CD4-positive, CD25-positive, alpha-beta regulatory T cell (primary cell): ENCODE measurements at regions not wholly inside any gene's neighbourhood (a gene's known extent, or its start where the extent isn't known, plus 50 kb on each side); places are given as distances from the start of the nearest gene placed in this dataset.

Experiments
- ATAC-seq, 2 donors: fragments of 150-1000 bp; cut with Tn5 transposase; one replicate each; pipeline ENCODE4 v1.10.0; 2021; ENCODE audit warnings: low read depth in 2 of 2, moderate number of reproducible peaks in 2 of 2, moderate library complexity in 1 of 2
- DNase-seq, 3 donors: peaks; one replicate each; pipeline versions ENCODE4 v3.0.0 to v3.0.0-alpha.2; 2012 to 2022; ENCODE audit warnings: mixed read lengths in 1 of 3
- H3K27ac ChIP-seq: one replicate; pipeline ENCODE4 v1.7.0; 2013; ENCODE audit warnings: mild to moderate bottlenecking, low read length; ENCODE audit not compliant: insufficient read depth, poor library complexity, severe bottlenecking
- H3K27me3 ChIP-seq: one replicate; pipeline ENCODE4 v1.7.0; 2013; ENCODE audit warnings: low read length; ENCODE audit not compliant: control insufficient read depth, insufficient read depth
- H3K36me3 ChIP-seq: one replicate; pipeline ENCODE4 v1.7.0; 2013; ENCODE audit warnings: mild to moderate bottlenecking, low read length, moderate library complexity; ENCODE audit not compliant: control insufficient read depth, insufficient read depth
- H3K4me1 ChIP-seq: 2 replicates; pipeline ENCODE4 v1.7.0; 2013; ENCODE audit warnings: mild to moderate bottlenecking, low read length; ENCODE audit not compliant: insufficient read depth, control insufficient read depth, poor library complexity, severe bottlenecking
- H3K4me3 ChIP-seq: one replicate; pipeline ENCODE4 v1.7.0; 2013; ENCODE audit warnings: low read depth, mild to moderate bottlenecking, low read length, moderate library complexity
- H3K9me3 ChIP-seq, 2 experiments: 1 replicate in 1 of 2; 2 replicates in 1 of 2; pipeline ENCODE4 v1.7.0; 2013; ENCODE audit warnings: low read length in 2 of 2, mild to moderate bottlenecking in 1 of 2, moderate library complexity in 1 of 2; ENCODE audit not compliant: control insufficient read depth in 2 of 2
- H3K27ac Mint-ChIP-seq, 3 donors: one replicate each; pipeline ENCODE4 v1.8.0; 2020 to 2022; ENCODE audit warnings: mild to moderate bottlenecking in 3 of 3, mixed read lengths in 3 of 3, moderate library complexity in 2 of 3
- H3K27me3 Mint-ChIP-seq: one replicate; pipeline ENCODE4 v1.8.0; 2022; ENCODE audit warnings: mild to moderate bottlenecking, mixed read lengths
- H3K36me3 Mint-ChIP-seq: one replicate; pipeline ENCODE4 v1.8.0; 2020; ENCODE audit warnings: mixed read lengths
- H3K4me1 Mint-ChIP-seq, 4 donors: one replicate each; pipeline ENCODE4 v1.8.0; 2020 to 2022; ENCODE audit warnings: mixed read lengths in 4 of 4, mild to moderate bottlenecking in 1 of 4
- H3K4me3 Mint-ChIP-seq, 4 donors: one replicate each; pipeline ENCODE4 v1.8.0; 2020 to 2022; ENCODE audit warnings: mild to moderate bottlenecking in 4 of 4, mixed read lengths in 4 of 4, moderate library complexity in 3 of 4
- H3K9me3 Mint-ChIP-seq, 7 donors: one replicate each; pipeline ENCODE4 v1.8.0; 2020 to 2022; ENCODE audit warnings: mixed read lengths in 7 of 7, mild to moderate bottlenecking in 3 of 7, moderate library complexity in 2 of 7

GRCh38 chr1:5513179-5513578 lies 479.0 kb downstream of the NPHP4 start:
- Mint-ChIP-seq H3K36me3 (no peaks in the 10 kb centered on the region), H3K27ac (no peak overlapping the region)

GRCh38 chr1:5511381-5512097 lies 480.7 kb downstream of the NPHP4 start:
- Mint-ChIP-seq H3K9me3 (peaks cover 0 to 3% (median 0%) of the 10 kb centered on the region in 7 donors), H3K4me3 (no peak overlapping the region), H3K36me3 (no peaks in the 10 kb centered on the region), H3K4me1 (peaks cover 0 to 12% (median 3%) of the 10 kb centered on the region in 4 donors), H3K27ac (no peak overlapping the region), H3K27me3 (peaks cover 21% of the 10 kb centered on the region)
- Histone ChIP-seq H3K36me3 (no peaks in the 10 kb centered on the region), H3K27me3 (no peaks in the 10 kb centered on the region), H3K27ac (no peak overlapping the region), H3K4me3 (no peak overlapping the region), H3K9me3 (no peaks in the 10 kb centered on the region), H3K4me1 (peaks cover 5% of the 10 kb centered on the region)
- DNase-seq (no peak), ATAC-seq (no peak)

More at GRCh38 chr1:5513179-5513578, 479.0 kb downstream of the NPHP4 start:
- peaks cover 24% of the 10 kb centered on the region for H3K27me3 Mint-ChIP-seq
- H3K4me3 ChIP-seq, result no peak overlapping the region
- no peaks in the 10 kb centered on the region for H3K9me3 ChIP-seq
- peaks cover 5% of the 10 kb centered on the region for H3K4me1 ChIP-seq
- DNase-seq (no peak), ATAC-seq (no peak)
- H3K27me3 ChIP-seq, result no peaks in the 10 kb centered on the region
- H3K27ac ChIP-seq, result no peak overlapping the region
- H3K4me1 Mint-ChIP-seq, result peaks cover 0 to 12% (median 3%) of the 10 kb centered on the region in 4 donors
- peaks cover 0 to 3% (median 0%) of the 10 kb centered on the region in 7 donors for H3K9me3 Mint-ChIP-seq
- H3K4me3 Mint-ChIP-seq, result no peak overlapping the region
- H3K36me3 ChIP-seq, result no peaks in the 10 kb centered on the region

DNA sequence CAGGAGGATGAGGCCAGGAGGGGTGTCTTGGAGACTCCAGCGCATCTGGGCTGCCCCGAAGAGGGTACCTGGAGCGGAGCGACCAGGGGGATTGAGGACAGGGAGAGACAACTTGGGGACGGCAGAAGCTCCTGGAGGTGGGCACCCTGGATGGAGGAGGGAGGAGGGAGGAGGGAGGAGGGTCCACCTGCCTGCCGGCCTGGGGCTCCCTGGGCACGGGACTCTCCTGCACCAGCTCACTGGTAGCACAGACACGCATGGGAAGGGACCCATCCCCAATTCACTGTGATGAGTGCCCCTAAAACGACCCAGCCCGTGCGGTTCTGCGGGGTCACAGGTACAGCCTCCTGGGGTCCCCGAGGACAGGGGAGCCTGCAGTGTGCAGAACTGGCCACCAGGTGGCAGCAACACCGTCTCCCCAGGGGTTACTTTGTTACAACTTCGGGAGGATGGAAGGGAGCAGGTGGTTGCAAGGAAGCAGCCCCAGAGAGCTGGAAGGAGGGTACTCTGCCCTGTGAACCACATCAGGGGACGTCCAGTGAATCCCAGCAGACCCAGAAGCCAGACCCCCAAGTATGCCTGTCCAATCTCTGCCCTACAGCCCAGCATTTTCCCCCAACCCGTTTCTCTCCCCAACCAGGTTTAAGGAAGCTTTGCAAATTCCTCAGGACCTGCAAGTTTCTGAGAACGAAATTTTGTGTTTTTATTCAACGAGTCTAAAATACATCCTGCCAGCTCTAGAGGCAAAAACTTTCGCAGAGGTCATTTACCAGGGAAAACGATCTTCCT lies 482.4 kb downstream of the NPHP4 start:
- peak in 1 of 2 donors; percentile 54 for ATAC-seq
- Histone ChIP-seq H3K4me3 (no peak overlapping the region), H3K27ac (no peak overlapping the region), H3K9me3 (no peaks in the 10 kb centered on the region), H3K4me1 (peaks cover 5% of the 10 kb centered on the region), H3K36me3 (no peaks in the 10 kb centered on the region), H3K27me3 (no peaks in the 10 kb centered on the region)
- Mint-ChIP-seq H3K27ac (peak overlapping the region in 2 of 3 donors; percentile 26 to 54), H3K9me3 (peaks cover 0 to 4% (median 0%) of the 10 kb centered on the region in 7 donors), H3K4me1 (peaks cover 0 to 12% (median 3%) of the 10 kb centered on the region in 4 donors), H3K36me3 (no peaks in the 10 kb centered on the region), H3K27me3 (peaks cover 21% of the 10 kb centered on the region), H3K4me3 (no peak overlapping the region)
- DNase-seq, result peak; percentile 50 to 61 (median 51)

DNA sequence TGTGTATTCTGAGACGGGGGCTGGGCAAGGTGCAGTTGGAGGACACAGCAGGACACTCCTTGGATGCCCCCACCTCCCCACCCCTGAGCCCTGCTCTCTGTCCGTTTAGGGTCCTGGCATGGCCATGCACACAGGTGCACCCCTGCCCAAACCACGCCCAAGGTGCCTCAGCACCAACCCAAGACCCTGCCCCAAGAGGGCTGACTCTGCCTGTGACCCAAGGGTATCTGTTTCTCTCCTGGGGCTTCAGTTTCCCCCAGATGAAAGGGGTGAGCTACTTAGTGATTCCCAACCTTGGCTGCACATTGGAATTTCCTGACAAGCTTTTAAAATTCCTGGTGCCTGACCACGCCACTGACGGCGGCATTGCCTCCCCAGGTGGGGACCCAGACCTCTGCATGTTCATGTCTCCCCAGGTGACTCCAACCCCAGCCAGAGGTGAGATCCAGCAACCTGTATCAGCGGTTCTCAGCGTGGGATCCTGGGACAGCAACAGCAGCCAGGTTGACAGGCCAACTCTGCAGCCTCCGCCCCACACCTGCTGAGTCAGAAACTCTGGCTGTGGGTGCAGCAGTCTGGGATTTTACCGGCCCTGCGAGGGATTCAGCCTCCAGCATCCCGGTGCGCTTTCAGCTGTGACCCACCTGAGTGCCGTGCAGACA lies 483.4 kb downstream of the NPHP4 start:
- Histone ChIP-seq H3K27me3 (no peaks in the 10 kb centered on the region), H3K27ac (no peak overlapping the region), H3K4me3 (no peak overlapping the region), H3K4me1 (peaks cover 5% of the 10 kb centered on the region), H3K9me3 (no peaks in the 10 kb centered on the region), H3K36me3 (no peaks in the 10 kb centered on the region)
- peaks cover 15% of the 10 kb centered on the region for H3K27me3 Mint-ChIP-seq
- DNase-seq, result no peak
- ATAC-seq, result no peak
- no peaks in the 10 kb centered on the region for H3K36me3 Mint-ChIP-seq
- no peak overlapping the region for H3K4me3 Mint-ChIP-seq
- H3K4me1 Mint-ChIP-seq, result peaks cover 0 to 7% (median 1%) of the 10 kb centered on the region in 4 donors
- H3K9me3 Mint-ChIP-seq, result peaks cover 0 to 4% (median 0%) of the 10 kb centered on the region in 7 donors
- H3K27ac Mint-ChIP-seq, result no peak overlapping the region

GRCh38 chr1:5507340-5507739 lies 484.9 kb downstream of the NPHP4 start:
- no peaks in the 10 kb centered on the region for H3K9me3 ChIP-seq
- DNase-seq (no peak), ATAC-seq (no peak)
- H3K27me3 ChIP-seq, result no peaks in the 10 kb centered on the region
- Mint-ChIP-seq H3K9me3 (peaks cover 0 to 4% (median 0%) of the 10 kb centered on the region in 7 donors), H3K4me3 (no peak overlapping the region), H3K27me3 (peaks cover 11% of the 10 kb centered on the region), H3K27ac (no peak overlapping the region), H3K4me1 (peaks cover 0 to 7% (median 1%) of the 10 kb centered on the region in 4 donors), H3K36me3 (no peaks in the 10 kb centered on the region)
- peaks cover 5% of the 10 kb centered on the region for H3K4me1 ChIP-seq
- H3K4me3 ChIP-seq, result no peak overlapping the region
- H3K27ac ChIP-seq, result no peak overlapping the region
- H3K36me3 ChIP-seq, result no peaks in the 10 kb centered on the region

- no peaks in the 10 kb centered on the region for H3K9me3 ChIP-seq
- peaks cover 5% of the 10 kb centered on the region for H3K4me1 ChIP-seq
- Mint-ChIP-seq H3K27ac (no peak overlapping the region), H3K36me3 (no peaks in the 10 kb centered on the region), H3K27me3 (peaks cover 8% of the 10 kb centered on the region), H3K9me3 (peaks cover 0 to 4% (median 0%) of the 10 kb centered on the region in 7 donors), H3K4me3 (no peak overlapping the region), H3K4me1 (peaks cover 0 to 7% (median 1%) of the 10 kb centered on the region in 4 donors)
- H3K27me3 ChIP-seq, result no peaks in the 10 kb centered on the region
- no peak for ATAC-seq
- DNase-seq, result no peak
- H3K27ac ChIP-seq, result no peak overlapping the region
- H3K4me3 ChIP-seq, result no peak overlapping the region
- H3K36me3 ChIP-seq, result no peaks in the 10 kb centered on the region
Measured at GRCh38 chr1:5506634-5507033, 485.6 kb downstream of the NPHP4 start.

- Histone ChIP-seq H3K36me3 (no peaks in the 10 kb centered on the region), H3K27ac (no peak overlapping the region), H3K27me3 (no peaks in the 10 kb centered on the region), H3K4me3 (no peak overlapping the region), H3K4me1 (peaks cover 5% of the 10 kb centered on the region), H3K9me3 (no peaks in the 10 kb centered on the region)
- no peak for ATAC-seq
- H3K9me3 Mint-ChIP-seq, result peaks cover 0 to 4% (median 0%) of the 10 kb centered on the region in 7 donors
- H3K4me3 Mint-ChIP-seq, result no peak overlapping the region
- H3K27ac Mint-ChIP-seq, result no peak overlapping the region
- H3K4me1 Mint-ChIP-seq, result peaks cover 0 to 7% (median 1%) of the 10 kb centered on the region in 4 donors
- no peak for DNase-seq
- H3K27me3 Mint-ChIP-seq, result peaks cover 3% of the 10 kb centered on the region
- H3K36me3 Mint-ChIP-seq, result no peaks in the 10 kb centered on the region
Measured at GRCh38 chr1:5505944-5506343, 486.3 kb downstream of the NPHP4 start.
